NCI-H2196 (cell line): ENCODE measurements at regions not wholly inside any gene's neighbourhood (a gene's known extent, or its start where the extent isn't known, plus 50 kb on each side); places are given as distances from the start of the nearest gene placed in this dataset.
"Not testable (repeated sequence)": the region's sequence is repeated elsewhere in the genome, so short reads cannot be mapped to it uniquely, and the experiment has no call there.

Experiments
- DNase-seq: peaks from one replicate; lab custom pipeline; 2025; ENCODE audit not compliant: unreplicated experiment; lab: John Stamatoyannopoulos, UW

DNA sequence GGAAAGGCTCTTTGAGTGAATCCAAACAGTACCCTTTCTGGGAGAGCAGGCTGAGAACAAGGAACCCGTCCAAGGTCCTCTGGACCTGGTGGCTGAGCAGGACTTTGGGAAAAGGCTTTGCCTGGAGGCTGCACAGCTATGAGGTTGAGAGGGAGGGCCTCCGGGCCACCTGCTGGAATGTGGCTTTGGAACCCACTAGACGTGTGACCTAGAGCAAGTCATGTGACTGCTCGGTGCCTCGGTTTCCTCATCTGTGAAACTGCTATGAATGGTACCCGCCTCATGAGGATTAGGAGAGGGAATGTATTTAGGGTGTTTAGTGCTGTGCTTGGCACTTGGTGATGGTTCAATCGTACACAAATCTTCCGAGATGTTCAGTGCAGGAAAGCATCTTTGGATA is 50.4 kb downstream of the HAPSTR1 start:
- no peak for DNase-seq

DNA sequence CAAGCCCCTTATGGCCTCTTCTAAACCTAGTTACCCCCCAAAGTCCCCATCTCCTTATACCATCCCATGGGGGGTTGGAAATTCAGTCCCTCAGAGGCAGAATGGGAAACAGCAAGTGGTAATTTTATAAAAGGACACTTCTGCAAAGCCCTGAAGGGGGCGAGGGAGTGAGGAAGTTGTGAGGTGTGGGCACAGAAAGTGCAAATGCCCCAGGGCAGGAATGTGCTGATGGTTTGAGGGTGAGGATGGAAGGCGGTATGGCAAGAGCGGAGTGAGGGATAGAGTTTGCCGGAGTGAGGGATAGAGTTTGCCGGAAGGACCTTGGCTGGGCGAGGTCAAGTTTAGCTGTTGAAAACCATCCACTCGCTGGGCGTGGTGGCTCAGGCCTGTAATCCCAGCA is 52.7 kb downstream of the HAPSTR1 start:
- no peak for DNase-seq

DNA sequence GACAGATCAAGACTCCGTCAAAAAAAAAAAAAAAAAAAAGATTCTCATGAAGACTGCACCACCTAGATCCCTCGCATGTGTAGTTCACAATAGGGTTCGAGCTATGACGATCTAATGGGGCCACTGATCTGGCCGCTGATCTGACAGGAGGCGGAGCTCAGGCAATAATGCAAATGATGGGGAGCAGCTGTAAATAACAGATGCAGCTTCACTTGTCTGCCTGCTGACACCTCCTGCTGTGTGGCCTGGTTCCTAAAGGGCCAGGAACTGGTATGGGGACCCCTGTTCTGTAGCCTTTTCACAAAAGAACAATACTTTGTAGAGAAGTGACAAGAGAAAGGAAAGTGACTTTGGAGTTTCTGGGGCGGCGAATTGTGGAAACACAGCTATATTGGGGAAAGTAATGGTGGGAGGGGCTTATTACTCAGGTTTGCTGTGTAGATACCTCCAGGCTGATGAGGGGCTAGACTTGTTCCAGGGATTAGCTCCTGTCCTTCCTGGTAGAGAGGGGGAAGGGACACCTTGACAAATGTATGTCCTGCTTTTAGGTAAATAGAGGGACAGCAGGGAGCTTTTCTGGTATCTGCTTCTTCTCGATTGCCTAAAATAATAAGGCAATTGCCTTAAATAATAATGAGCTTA is 57.1 kb downstream of the HAPSTR1 start:
- no peak for DNase-seq

- no peak for DNase-seq
Observed at GRCh38 chr16:9151074-9151473, 59.6 kb downstream of the HAPSTR1 start.

DNA sequence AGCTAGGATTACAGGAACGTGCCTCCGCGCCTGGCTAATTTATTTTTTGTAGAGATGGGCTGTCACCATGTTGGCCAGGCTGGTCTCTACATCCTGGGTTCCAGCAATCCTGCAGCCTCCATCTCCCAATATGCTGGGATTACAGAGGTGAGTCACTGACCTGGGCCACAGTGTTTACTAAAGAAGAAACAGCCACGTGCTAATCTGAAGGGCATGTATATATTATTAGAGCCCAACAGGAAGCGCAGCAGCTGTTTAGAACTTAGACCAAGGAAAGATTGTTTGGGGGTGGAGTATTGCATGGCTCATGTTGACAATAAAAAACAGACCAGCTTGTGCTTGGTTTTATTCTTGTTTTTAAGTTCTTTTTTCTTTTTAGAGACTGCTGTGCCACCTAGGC is 60.2 kb downstream of the HAPSTR1 start:
- no peak for DNase-seq

DNA sequence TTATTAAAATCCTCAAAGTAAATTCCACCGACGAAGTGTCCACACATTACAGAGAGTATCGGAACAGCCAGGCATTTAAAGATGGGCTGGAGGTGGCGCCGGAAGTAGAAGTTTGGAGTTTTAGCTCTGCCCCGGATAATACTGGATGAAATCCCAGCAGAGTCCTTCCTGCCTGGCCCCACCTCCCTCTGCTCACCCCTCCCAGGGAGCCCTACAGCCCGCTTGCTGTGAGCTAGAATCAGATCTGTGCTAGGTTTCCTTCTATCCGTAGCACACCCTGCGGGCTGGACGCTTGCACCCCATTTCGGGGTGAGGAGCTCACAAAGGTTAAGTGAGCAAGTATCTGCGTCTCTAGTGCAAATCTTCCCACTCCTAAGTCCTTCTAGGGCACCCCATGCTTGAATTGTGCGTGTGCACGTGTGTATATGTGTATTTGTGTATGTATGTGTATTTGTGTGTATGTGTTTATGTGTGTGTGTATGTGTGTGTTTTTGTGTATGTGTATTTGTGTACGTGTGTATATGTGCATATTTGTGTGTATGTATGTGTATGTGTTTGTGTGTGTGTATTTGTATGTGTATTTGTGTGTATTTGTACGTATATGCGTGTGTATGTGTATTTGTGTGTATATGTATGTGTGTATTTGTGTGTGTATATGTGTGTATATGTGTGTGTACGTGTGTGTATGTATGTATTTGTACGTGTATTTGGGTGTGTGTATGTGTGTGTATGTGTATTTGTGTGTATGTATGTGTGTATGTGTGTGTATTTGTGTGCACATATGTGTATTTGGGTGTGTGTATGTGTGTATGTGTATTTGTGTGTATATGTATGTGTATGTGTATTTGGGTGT is 61.4 kb downstream of the HAPSTR1 start:
- DNase-seq, result no peak

- DNase-seq, result no peak
Observed at GRCh38 chr16:9153502-9153864, 62.0 kb downstream of the HAPSTR1 start.

DNA sequence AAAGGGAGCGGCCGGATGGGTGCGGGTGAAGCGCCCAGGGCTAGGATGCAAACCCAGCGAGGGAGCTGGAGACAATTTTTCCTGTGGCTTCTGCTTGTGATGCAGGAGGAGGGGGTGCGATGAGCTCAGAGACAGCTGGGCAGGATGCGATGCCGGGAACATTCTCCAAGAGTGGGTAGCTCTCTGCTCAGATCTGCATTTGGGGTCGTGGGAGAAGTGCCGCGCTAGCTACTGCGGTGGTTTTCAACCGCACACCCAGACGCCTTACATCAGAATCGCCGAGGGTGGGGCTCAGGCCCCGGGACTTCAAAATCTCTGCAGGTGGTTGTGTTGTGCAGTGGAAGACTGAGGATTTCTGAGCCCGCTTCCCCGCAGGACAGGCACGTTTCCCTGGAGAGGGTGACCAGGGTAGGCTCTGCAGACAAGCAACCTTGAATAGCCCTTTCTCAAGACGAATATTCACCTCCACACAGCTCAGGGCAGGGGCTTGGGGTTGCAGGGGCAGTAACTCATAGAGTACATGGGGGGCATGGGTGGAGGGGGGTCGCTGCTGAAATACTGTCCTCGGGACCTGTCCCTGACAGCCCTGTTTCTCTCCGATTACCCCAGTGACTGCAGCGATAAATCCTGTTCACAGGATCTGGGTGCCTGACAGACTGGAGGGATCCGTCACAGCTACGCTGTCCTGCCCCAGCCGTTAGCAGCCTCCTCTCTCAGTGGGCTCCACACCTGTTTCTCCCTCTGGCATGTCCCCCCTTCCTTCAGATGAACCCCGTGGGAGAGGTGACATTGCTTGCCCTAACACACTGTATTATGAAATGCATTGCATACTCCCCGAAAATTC is 63.3 kb downstream of the HAPSTR1 start:
- DNase-seq, result no peak

- no peak for DNase-seq
Observed at GRCh38 chr16:9155871-9156270, 64.4 kb downstream of the HAPSTR1 start.

GRCh38 chr16:9159839-9160550 is 68.6 kb downstream of the HAPSTR1 start:
- peak; percentile 73 for DNase-seq

DNA sequence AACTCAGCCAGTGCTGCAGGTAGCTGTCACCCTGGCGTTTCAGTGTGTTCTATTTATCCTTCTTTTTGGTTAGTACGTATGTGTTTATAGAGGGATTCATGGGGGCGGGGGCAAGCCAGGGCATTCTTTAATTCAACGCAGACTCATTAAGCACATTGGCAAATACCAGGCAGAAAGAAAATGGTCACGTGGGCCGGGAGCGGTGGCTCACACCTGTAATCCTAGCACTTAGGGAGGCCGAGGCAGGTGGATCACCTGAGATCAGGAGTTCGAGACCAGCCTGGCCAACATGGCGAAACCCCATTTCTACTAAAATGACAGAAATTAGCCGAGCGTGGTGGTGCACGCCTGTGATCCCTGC is 69.1 kb downstream of the HAPSTR1 start:
- DNase-seq, result no peak

DNA sequence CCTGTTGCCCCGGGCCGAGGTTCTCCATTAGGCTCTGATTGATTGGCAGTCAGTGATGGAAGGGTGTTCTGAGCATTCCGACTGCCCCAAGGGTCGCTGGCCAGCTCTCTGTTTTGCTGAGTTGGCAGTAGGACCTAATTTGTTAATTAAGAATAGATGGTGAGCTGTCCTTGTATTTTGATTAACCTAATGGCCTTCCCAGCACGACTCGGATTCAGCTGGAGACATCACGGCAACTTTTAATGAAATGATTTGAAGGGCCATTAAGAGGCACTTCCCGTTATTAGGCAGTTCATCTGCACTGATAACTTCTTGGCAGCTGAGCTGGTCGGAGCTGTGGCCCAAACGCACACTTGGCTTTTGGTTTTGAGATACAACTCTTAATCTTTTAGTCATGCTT is 74.2 kb downstream of the HAPSTR1 start:
- DNase-seq, result no peak

- not testable (repeated sequence) for DNase-seq
Observed at GRCh38 chr16:9166326-9166993, 75.0 kb downstream of the HAPSTR1 start.

DNA sequence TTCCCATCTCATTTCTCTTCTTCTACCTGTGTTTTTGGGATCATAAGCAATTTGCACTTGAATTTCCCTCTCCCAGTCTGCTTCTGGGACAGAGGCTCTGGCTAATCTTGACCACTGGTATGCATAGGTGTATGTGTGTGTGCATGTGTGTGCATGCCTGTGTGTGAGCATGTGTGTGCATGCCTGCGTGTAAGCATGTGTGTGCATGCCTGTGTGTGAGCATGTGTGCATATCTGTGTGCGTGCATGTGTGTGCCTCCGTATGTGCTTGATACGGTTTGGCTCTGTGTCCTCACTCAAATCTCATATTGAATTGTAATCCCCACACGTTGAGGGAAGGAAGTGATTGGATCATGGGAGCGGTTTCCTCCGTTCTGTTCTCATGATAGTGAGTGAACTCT is 77.7 kb downstream of the HAPSTR1 start:
- no peak for DNase-seq

DNA sequence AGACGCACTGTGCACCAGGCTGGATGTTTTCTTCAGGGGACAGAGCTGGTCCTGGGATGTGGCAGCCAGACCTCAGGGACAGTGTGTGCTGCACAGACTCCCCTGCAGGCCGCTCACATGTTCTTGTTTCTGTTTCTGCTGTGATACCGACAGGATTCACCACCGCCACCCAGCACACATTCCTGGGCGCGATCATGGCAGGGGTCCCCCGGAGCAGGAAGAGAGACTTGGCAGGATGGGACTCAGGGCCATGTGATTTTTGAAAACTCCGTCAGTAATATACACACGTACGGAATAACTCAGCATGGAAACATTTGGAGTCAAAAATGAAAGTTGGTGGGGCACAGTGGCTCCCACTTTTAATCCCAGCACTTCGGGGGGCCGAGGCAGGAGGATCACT is 79.0 kb downstream of the HAPSTR1 start:
- DNase-seq, result no peak

DNA sequence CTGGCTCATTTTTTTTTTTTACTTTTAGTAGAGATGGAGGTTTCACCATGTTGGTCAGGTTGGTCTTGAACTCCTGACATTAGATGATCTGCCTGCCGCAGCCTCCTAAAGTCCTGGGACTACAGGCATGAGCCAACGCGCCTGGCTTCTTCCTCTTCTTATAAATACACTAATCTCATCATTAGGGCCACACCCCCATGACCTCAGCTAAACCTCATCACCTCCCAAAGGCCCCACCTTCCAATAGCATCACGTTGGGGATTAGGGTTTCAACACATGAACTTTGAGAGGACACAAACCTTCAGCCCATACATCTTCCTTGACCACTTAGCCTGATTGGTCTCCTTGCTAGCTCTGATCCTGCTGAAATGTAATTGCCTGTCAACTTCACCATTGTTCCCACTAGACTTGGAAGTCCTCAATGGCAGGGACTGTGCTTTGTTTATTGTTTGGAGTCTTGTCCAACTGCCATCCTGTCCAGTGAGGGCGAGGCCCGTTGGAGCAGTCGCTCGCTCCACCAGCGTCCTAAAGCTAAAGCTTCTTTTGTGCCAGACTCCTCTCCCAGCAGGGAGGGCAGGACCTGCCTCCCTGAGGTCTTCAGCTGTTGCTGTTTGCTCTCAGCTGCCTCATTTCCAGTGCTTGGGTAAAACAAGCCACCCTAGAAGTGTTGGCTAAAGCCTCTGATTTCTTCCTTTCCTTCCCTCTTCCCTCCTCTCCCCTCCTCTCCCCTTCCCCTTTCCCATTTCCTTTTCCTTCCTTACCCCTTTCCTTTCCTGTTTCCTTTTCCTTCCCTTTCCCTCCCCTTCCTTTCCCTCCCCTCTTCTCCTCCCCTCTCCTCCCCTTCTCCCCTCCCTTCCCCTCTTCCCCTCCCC is 85.3 kb downstream of the HAPSTR1 start:
- no peak for DNase-seq

GRCh38 chr16:9177861-9178260 is 86.4 kb downstream of the HAPSTR1 start:
- no peak for DNase-seq

GRCh38 chr16:9183682-9184353 is 92.4 kb downstream of the HAPSTR1 start:
- no peak for DNase-seq

- no peak for DNase-seq
Observed at GRCh38 chr16:9184354-9184690, 92.9 kb downstream of the HAPSTR1 start.
